A549 (cell line): ENCODE measurements at regions not wholly inside any gene's neighbourhood (a gene's known extent, or its start where the extent isn't known, plus 50 kb on each side); places are given as distances from the start of the nearest gene placed in this dataset.

Experiments
- ATAC-seq, 2 experiments: fragments of 200-7000 bp in 1 of 2; fragments of >200 bp in 1 of 2; cut with Nextera tagmentation in 1 of 2; cut with Tn5 transposase in 1 of 2; 3 replicates each; pipeline versions ENCODE4 v1.8.0 to v1.9.1; 2018 to 2020; ENCODE audit warnings: mild to moderate bottlenecking in 1 of 2, moderate library complexity in 1 of 2
- CTCF ChIA-PET: fragments of 300-600 bp; sonication (Branson Sonifier 250); formaldehyde crosslinking; extraction: SDS; loops from one replicate; lab custom pipeline; 2021; ENCODE audit warnings: antibody characterized with exemption, inconsistent platforms; lab: Yijun Ruan, JAX
- POLR2A ChIA-PET: fragments of 350-600 bp; formaldehyde crosslinking; extraction: SDS; loops from one replicate; lab custom pipeline; 2021; ENCODE audit warnings: antibody characterized with exemption, inconsistent platforms; lab: Yijun Ruan, JAX
- DNase-seq, 2 experiments: peaks; one replicate each; pipeline versions ENCODE4 v3.0.0 to v3.0.0-alpha.2; 2011 to 2016; ENCODE audit warnings: low read depth in 1 of 2, low spot score in 1 of 2
- FAIRE-seq: peaks from 2 replicates; lab custom pipeline; 2011; peaks lifted over from hg19 to GRCh38; lab: Jason Lieb, UNC
- H3K27ac ChIP-seq, 2 experiments: fragments of >200 bp; sonication (Bioruptor Twin); formaldehyde crosslinking; 3 replicates each; pipeline ENCODE4 v1.5.1; 2016 to 2017
- H3K4me1 ChIP-seq: fragments of >200 bp; sonication (Bioruptor Twin); formaldehyde crosslinking; 3 replicates; pipeline ENCODE4 v1.6.1; 2016
- H3K4me2 ChIP-seq: fragments of >200 bp; sonication (Bioruptor Twin); formaldehyde crosslinking; 3 replicates; pipeline ENCODE4 v1.6.1; 2016
- H3K4me3 ChIP-seq: fragments of >200 bp; sonication (Bioruptor Twin); formaldehyde crosslinking; 3 replicates; pipeline ENCODE4 v1.5.1; 2016
- H3K9me3 ChIP-seq: fragments of >200 bp; sonication (Bioruptor Twin); formaldehyde crosslinking; 3 replicates; pipeline ENCODE4 v1.6.1; 2016
- CEBPB ChIP-seq, 2 experiments: fragments of >200 bp in 1 of 2; sonication (Bioruptor Twin) in 1 of 2; formaldehyde crosslinking in 1 of 2; IDR thresholded peaks; 2 replicates each; pipeline ENCODE4 v1.6.1; 2012 to 2016
- E2F6 ChIP-seq: IDR thresholded peaks from 2 replicates; pipeline ENCODE4 v1.6.1; 2012; ENCODE audit warnings: low read depth, borderline replicate concordance
- FOXS1 ChIP-seq: fragments of 250-450 bp; sonication (Bioruptor Pico); IDR thresholded peaks from 2 replicates; pipeline ENCODE4 v1.5.0; 2020; ENCODE audit warnings: mild to moderate bottlenecking, moderate library complexity
- GATA3 ChIP-seq: IDR thresholded peaks from 2 replicates; pipeline ENCODE4 v1.6.1; 2012; ENCODE audit warnings: borderline replicate concordance
- HDAC2 ChIP-seq: fragments of 200-600 bp; sonication (generic); IDR thresholded peaks from 2 replicates; pipeline ENCODE4 v1.6.1; 2016
- HOXB5 ChIP-seq: fragments of 250-450 bp; sonication (Bioruptor Pico); IDR thresholded peaks from 2 replicates; pipeline ENCODE4 v1.5.0; 2020; ENCODE audit warnings: mild to moderate bottlenecking, moderate library complexity
- KDM1A ChIP-seq: fragments of 200-600 bp; sonication (generic); IDR thresholded peaks from 2 replicates; pipeline ENCODE4 v1.6.1; 2016; ENCODE audit warnings: low read depth, mild to moderate bottlenecking
- KDM5A ChIP-seq: fragments of 200-600 bp; sonication (generic); IDR thresholded peaks from 2 replicates; pipeline ENCODE4 v1.6.1; 2016; ENCODE audit warnings: antibody characterized with exemption, mild to moderate bottlenecking
- MAFK ChIP-seq: fragments of 450-650 bp; IDR thresholded peaks from 2 replicates; pipeline ENCODE4 v1.6.1; 2014; ENCODE audit not compliant: partially characterized antibody
- NR3C1 ChIP-seq: fragments of >200 bp; sonication (Bioruptor Twin); formaldehyde crosslinking; IDR thresholded peaks from 3 replicates; pipeline ENCODE4 v1.6.1; 2017
- RAD21 ChIP-seq, 2 experiments: fragments of >200 bp in 1 of 2; sonication (Bioruptor Twin) in 1 of 2; formaldehyde crosslinking in 1 of 2; IDR thresholded peaks in 1 of 2; conservative IDR thresholded peaks in 1 of 2; 2 replicates in 1 of 2; 3 replicates in 1 of 2; pipeline ENCODE4 v1.6.1; 2012 to 2018; ENCODE audit warnings: inconsistent platforms in 1 of 2
- SMC3 ChIP-seq: fragments of >200 bp; sonication (Bioruptor Twin); formaldehyde crosslinking; IDR thresholded peaks from 3 replicates; pipeline ENCODE4 v1.6.1; 2018; ENCODE audit warnings: inconsistent platforms
- ZNF302 ChIP-seq: fragments of 250-450 bp; sonication (Bioruptor Pico); IDR thresholded peaks from 2 replicates; pipeline ENCODE4 v1.9.0; 2021; ENCODE audit warnings: inconsistent platforms, mild to moderate bottlenecking, moderate library complexity
- WGBS: methylation state at CpG from one replicate; pipeline ENCODE4 v1.1.6; 2017; ENCODE audit errors: missing lambda C conversion rate; 5-methylcytosine and 5-hydroxymethylcytosine counted together
- TF ChIP-seq, protein P1 (sequence below): IDR thresholded peaks from 2 replicates; pipeline ENCODE4 v1.6.1; 2012
- TF ChIP-seq, protein P2 (sequence below): fragments of 200-600 bp; sonication (generic); IDR thresholded peaks from 2 replicates; pipeline ENCODE4 v1.6.1; 2016; ENCODE audit warnings: antibody characterized with exemption, mild to moderate bottlenecking, moderate library complexity
- TF ChIP-seq, protein P3 (sequence below): fragments of >200 bp; sonication (Bioruptor Twin); formaldehyde crosslinking; IDR thresholded peaks from 3 replicates; pipeline ENCODE4 v1.5.1; 2016

GRCh38 chr9:27699621-27700020 lies 126.3 kb upstream of the C9orf72 start:
- no peak overlapping the region for H3K4me2 ChIP-seq
- no peak overlapping the region for H3K27ac ChIP-seq
- DNase-seq = no peak
- H3K9me3 ChIP-seq = no peaks in the 10 kb centered on the region
- TF ChIP-seq SMC3 = no peak
- TF ChIP-seq, protein P1, sequence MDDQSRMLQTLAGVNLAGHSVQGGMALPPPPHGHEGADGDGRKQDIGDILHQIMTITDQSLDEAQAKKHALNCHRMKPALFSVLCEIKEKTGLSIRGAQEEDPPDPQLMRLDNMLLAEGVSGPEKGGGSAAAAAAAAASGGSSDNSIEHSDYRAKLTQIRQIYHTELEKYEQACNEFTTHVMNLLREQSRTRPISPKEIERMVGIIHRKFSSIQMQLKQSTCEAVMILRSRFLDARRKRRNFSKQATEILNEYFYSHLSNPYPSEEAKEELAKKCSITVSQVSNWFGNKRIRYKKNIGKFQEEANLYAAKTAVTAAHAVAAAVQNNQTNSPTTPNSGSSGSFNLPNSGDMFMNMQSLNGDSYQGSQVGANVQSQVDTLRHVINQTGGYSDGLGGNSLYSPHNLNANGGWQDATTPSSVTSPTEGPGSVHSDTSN = no peak
- TF ChIP-seq, protein P2, sequence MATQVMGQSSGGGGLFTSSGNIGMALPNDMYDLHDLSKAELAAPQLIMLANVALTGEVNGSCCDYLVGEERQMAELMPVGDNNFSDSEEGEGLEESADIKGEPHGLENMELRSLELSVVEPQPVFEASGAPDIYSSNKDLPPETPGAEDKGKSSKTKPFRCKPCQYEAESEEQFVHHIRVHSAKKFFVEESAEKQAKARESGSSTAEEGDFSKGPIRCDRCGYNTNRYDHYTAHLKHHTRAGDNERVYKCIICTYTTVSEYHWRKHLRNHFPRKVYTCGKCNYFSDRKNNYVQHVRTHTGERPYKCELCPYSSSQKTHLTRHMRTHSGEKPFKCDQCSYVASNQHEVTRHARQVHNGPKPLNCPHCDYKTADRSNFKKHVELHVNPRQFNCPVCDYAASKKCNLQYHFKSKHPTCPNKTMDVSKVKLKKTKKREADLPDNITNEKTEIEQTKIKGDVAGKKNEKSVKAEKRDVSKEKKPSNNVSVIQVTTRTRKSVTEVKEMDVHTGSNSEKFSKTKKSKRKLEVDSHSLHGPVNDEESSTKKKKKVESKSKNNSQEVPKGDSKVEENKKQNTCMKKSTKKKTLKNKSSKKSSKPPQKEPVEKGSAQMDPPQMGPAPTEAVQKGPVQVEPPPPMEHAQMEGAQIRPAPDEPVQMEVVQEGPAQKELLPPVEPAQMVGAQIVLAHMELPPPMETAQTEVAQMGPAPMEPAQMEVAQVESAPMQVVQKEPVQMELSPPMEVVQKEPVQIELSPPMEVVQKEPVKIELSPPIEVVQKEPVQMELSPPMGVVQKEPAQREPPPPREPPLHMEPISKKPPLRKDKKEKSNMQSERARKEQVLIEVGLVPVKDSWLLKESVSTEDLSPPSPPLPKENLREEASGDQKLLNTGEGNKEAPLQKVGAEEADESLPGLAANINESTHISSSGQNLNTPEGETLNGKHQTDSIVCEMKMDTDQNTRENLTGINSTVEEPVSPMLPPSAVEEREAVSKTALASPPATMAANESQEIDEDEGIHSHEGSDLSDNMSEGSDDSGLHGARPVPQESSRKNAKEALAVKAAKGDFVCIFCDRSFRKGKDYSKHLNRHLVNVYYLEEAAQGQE = no peak
- no peak for TF ChIP-seq CEBPB (IDR thresholded peaks at IDR 0.05)
- no peak for TF ChIP-seq E2F6
- TF ChIP-seq MAFK = no peak
- POLR2A ChIA-PET = no interaction called here
- no peak for FAIRE-seq
- CTCF ChIA-PET = no interaction called here
- no peak for ATAC-seq
- 0% methylated on average over 1 of the region's 1 CpG for WGBS
- no peaks in the 10 kb centered on the region for H3K4me1 ChIP-seq
- H3K4me3 ChIP-seq = no peak overlapping the region

DNA sequence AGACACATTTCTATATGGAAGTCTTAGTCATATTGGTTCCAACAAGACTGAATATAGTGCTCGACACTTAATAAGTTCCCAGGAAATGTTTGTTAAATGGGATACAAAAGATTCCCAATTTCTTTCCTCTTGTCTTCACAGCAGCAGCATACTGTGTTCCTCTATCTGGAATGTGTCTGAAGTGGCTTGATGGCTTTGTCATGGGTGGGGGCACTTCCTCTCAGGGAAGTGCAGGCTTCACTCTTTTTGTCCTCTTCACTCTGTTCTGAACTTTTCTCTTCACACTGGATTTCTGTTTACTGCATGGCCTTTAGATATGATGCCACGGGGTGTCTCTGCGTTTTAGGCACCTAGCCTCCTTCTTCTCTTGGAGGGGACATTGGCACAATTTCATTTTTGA lies 127.7 kb upstream of the C9orf72 start:
- FAIRE-seq (no peak), DNase-seq (no peak)
- TF ChIP-seq NR3C1 = no peak
- TF ChIP-seq RAD21 (conservative IDR thresholded peaks at IDR 0.05 in 1 of 2, IDR thresholded peaks at IDR 0.05 in 1 of 2) = no peak
- TF ChIP-seq, protein P3, sequence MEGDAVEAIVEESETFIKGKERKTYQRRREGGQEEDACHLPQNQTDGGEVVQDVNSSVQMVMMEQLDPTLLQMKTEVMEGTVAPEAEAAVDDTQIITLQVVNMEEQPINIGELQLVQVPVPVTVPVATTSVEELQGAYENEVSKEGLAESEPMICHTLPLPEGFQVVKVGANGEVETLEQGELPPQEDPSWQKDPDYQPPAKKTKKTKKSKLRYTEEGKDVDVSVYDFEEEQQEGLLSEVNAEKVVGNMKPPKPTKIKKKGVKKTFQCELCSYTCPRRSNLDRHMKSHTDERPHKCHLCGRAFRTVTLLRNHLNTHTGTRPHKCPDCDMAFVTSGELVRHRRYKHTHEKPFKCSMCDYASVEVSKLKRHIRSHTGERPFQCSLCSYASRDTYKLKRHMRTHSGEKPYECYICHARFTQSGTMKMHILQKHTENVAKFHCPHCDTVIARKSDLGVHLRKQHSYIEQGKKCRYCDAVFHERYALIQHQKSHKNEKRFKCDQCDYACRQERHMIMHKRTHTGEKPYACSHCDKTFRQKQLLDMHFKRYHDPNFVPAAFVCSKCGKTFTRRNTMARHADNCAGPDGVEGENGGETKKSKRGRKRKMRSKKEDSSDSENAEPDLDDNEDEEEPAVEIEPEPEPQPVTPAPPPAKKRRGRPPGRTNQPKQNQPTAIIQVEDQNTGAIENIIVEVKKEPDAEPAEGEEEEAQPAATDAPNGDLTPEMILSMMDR = no peak
- no peak for TF ChIP-seq HOXB5 (CRISPR knock-in tag)
- TF ChIP-seq KDM5A = no peak
- no peak for TF ChIP-seq ZNF302 (CRISPR knock-in tag)
- TF ChIP-seq GATA3 = no peak
- TF ChIP-seq, protein P2 = no peak
- TF ChIP-seq KDM1A = no peak
- no peak for TF ChIP-seq HDAC2
- no peak for TF ChIP-seq FOXS1

More for the DNA sequence above, 127.7 kb upstream of the C9orf72 start:
- ATAC-seq = no peak
- Histone ChIP-seq H3K27ac (no peak overlapping the region), H3K4me1 (no peaks in the 10 kb centered on the region), H3K4me3 (no peak overlapping the region), H3K9me3 (no peaks in the 10 kb centered on the region), H3K4me2 (no peak overlapping the region)
- ChIA-PET CTCF (no interaction called here), POLR2A (no interaction called here)
- WGBS = 0% methylated on average over 3 of the region's 3 CpGs
